H1 (cell line): ENCODE measurements at regions not wholly inside any gene's neighbourhood (a gene's known extent, or its start where the extent isn't known, plus 50 kb on each side); places are given as distances from the start of the nearest gene placed in this dataset.

Experiments used
- CTCF ChIA-PET: fragments of 300-600 bp; sonication (Branson Sonifier 250); formaldehyde crosslinking; loops from one replicate; lab custom pipeline; 2021; ENCODE audit not compliant: partially characterized antibody; lab: Charles Lee
- POLR2A ChIA-PET: fragments of 300-600 bp; sonication (Branson Sonifier 250); formaldehyde crosslinking; loops from one replicate; lab custom pipeline; 2021; ENCODE audit warnings: inconsistent platforms; ENCODE audit not compliant: partially characterized antibody; lab: Charles Lee
- DNase-seq, 2 experiments: peaks; one replicate each; pipeline versions ENCODE4 v3.0.0 to v3.0.0-alpha.2; 2010 to 2022; ENCODE audit warnings: low spot score in 2 of 2, low read depth in 1 of 2, mixed read lengths in 1 of 2
- FAIRE-seq: peaks from 2 replicates; lab custom pipeline; 2011; peaks lifted over from hg19 to GRCh38; lab: Jason Lieb, UNC
- H2AFZ ChIP-seq: 2 replicates; pipeline ENCODE4 v1.8.1; 2012; ENCODE audit warnings: low read length, inconsistent platforms
- H2AK5ac ChIP-seq: 2 replicates; pipeline ENCODE4 v1.6.1; 2013; ENCODE audit warnings: low read depth, low read length
- H2BK120ac ChIP-seq: replicated peaks from 2 replicates; pipeline ENCODE3; 2013; ENCODE audit warnings: low read depth, low read length, inconsistent platforms
- H2BK12ac ChIP-seq: 2 replicates; pipeline ENCODE4 v1.6.1; 2013; ENCODE audit warnings: low read depth, low read length
- H2BK15ac ChIP-seq: 2 replicates; pipeline ENCODE4 v1.6.1; 2013; ENCODE audit warnings: low read length
- H2BK20ac ChIP-seq: 2 replicates; pipeline ENCODE4 v1.6.1; 2013; ENCODE audit warnings: low read length
- H2BK5ac ChIP-seq: 2 replicates; pipeline ENCODE4 v1.6.1; 2013; ENCODE audit warnings: low read depth, low read length
- H3K14ac ChIP-seq: 2 replicates; pipeline ENCODE4 v1.6.1; 2013; ENCODE audit warnings: inconsistent platforms; ENCODE audit not compliant: insufficient read length
- H3K18ac ChIP-seq: 2 replicates; pipeline ENCODE4 v1.6.1; 2013; ENCODE audit warnings: low read length; ENCODE audit errors: extremely low read depth
- H3K23ac ChIP-seq: 2 replicates; pipeline ENCODE4 v1.6.1; 2013; ENCODE audit warnings: inconsistent platforms; ENCODE audit not compliant: insufficient read length
- H3K23me2 ChIP-seq: 2 replicates; pipeline ENCODE4 v1.6.1; 2013; ENCODE audit warnings: low read depth, low read length
- H3K27ac ChIP-seq: 2 replicates; pipeline ENCODE4 v1.6.1; 2011; ENCODE audit warnings: low read depth, low read length, inconsistent platforms
- H3K27me3 ChIP-seq, 4 experiments: replicated peaks in 1 of 4; 1 replicate in 1 of 4; 2 replicates in 3 of 4; pipeline versions ENCODE4 v1.6.1 to v1.8.1; 2011 to 2013; ENCODE audit warnings: low read length in 3 of 4, mild to moderate bottlenecking in 3 of 4, inconsistent platforms in 2 of 4, mixed read lengths in 2 of 4, moderate library complexity in 1 of 4; ENCODE audit not compliant: control insufficient read depth in 3 of 4, insufficient read depth in 3 of 4; ENCODE audit errors: extremely low read depth in 1 of 4
- H3K36me3 ChIP-seq, 4 experiments: 2 replicates each; pipeline versions ENCODE4 v1.6.1 to v1.8.1; 2011 to 2013; ENCODE audit warnings: mild to moderate bottlenecking in 4 of 4, low read length in 3 of 4, moderate library complexity in 2 of 4, control low read depth in 1 of 4, inconsistent platforms in 1 of 4; ENCODE audit not compliant: insufficient read depth in 4 of 4, control insufficient read depth in 2 of 4
- H3K4ac ChIP-seq: replicated peaks from 2 replicates; pipeline ENCODE3; 2013; ENCODE audit warnings: low read length, low read depth, mixed read lengths, inconsistent platforms; ENCODE audit not compliant: insufficient read length
- H3K4me1 ChIP-seq, 4 experiments: replicated peaks in 1 of 4; 1 replicate in 1 of 4; 2 replicates in 3 of 4; pipeline versions ENCODE4 v1.6.1 to v1.8.1; 2011 to 2013; ENCODE audit warnings: low read length in 3 of 4, inconsistent platforms in 2 of 4, mixed read lengths in 1 of 4; ENCODE audit not compliant: insufficient read depth in 4 of 4, control insufficient read depth in 3 of 4
- H3K4me2 ChIP-seq, 2 experiments: 2 replicates each; pipeline versions ENCODE4 v1.6.1 to v1.8.1; 2011 to 2013; ENCODE audit warnings: low read depth in 2 of 2, low read length in 2 of 2, control low read depth in 1 of 2, inconsistent platforms in 1 of 2, mild to moderate bottlenecking in 1 of 2; ENCODE audit not compliant: insufficient read depth in 1 of 2
- H3K4me3 ChIP-seq, 4 experiments: fragments of 200-600, 300-600 bp in 1 of 4; sonication (generic), shearing (Covaris generic), sonication (Bioruptor Twin) in 1 of 4; 2 replicates each; pipeline versions ENCODE4 v1.5.1 to v1.8.1; 2011 to 2016; ENCODE audit warnings: low read length in 4 of 4, low read depth in 3 of 4, control low read depth in 2 of 4, inconsistent platforms in 2 of 4, mild to moderate bottlenecking in 2 of 4, mixed read lengths in 1 of 4, moderate library complexity in 1 of 4; ENCODE audit not compliant: insufficient read depth in 2 of 4; ENCODE audit errors: extremely low read depth in 1 of 4
- H3K56ac ChIP-seq: replicated peaks from 2 replicates; pipeline ENCODE3; 2013; ENCODE audit warnings: low read depth, mild to moderate bottlenecking, mixed read lengths, low read length, inconsistent platforms; ENCODE audit not compliant: insufficient read length
- H3K79me1 ChIP-seq: 2 replicates; pipeline ENCODE4 v1.6.1; 2013; ENCODE audit warnings: low read depth, low read length, control low read depth
- H3K79me2 ChIP-seq, 2 experiments: 2 replicates each; pipeline versions ENCODE4 v1.6.1 to v1.8.1; 2012 to 2013; ENCODE audit warnings: low read length in 2 of 2, mild to moderate bottlenecking in 2 of 2, inconsistent platforms in 1 of 2; ENCODE audit not compliant: insufficient read depth in 2 of 2, control insufficient read depth in 1 of 2
- H3K9ac ChIP-seq, 4 experiments: replicated peaks in 1 of 4; 1 replicate in 1 of 4; 2 replicates in 3 of 4; pipeline versions ENCODE4 v1.6.1 to v1.8.1; 2011 to 2013; ENCODE audit warnings: low read depth in 3 of 4, low read length in 3 of 4, control low read depth in 2 of 4, mild to moderate bottlenecking in 2 of 4, moderate library complexity in 2 of 4, inconsistent platforms in 1 of 4; ENCODE audit errors: extremely low read depth in 1 of 4
- H3K9me3 ChIP-seq, 2 experiments: 2 replicates each; pipeline versions ENCODE4 v1.6.1 to v1.8.1; 2012 to 2013; ENCODE audit warnings: mild to moderate bottlenecking in 2 of 2, moderate library complexity in 2 of 2, control low read depth in 1 of 2, inconsistent platforms in 1 of 2, low read depth in 1 of 2, low read length in 1 of 2, mixed read lengths in 1 of 2; ENCODE audit not compliant: insufficient read depth in 2 of 2
- H4K20me1 ChIP-seq, 2 experiments: replicated peaks in 1 of 2; 2 replicates each; pipeline versions ENCODE3 to v1.8.1; 2011 to 2013; ENCODE audit warnings: inconsistent platforms in 2 of 2, low read length in 2 of 2, mild to moderate bottlenecking in 1 of 2; ENCODE audit not compliant: insufficient read depth in 2 of 2, control insufficient read depth in 1 of 2
- H4K5ac ChIP-seq: 2 replicates; pipeline ENCODE4 v1.6.1; 2013; ENCODE audit warnings: low read length, low read depth, mixed read lengths, inconsistent platforms; ENCODE audit not compliant: insufficient read length
- H4K8ac ChIP-seq: 2 replicates; pipeline ENCODE4 v1.8.0; 2013; ENCODE audit warnings: mild to moderate bottlenecking, moderate library complexity, low read length, inconsistent platforms; ENCODE audit not compliant: insufficient read depth; ENCODE audit errors: extremely low read depth
- H4K91ac ChIP-seq: replicated peaks from 2 replicates; pipeline ENCODE3; 2013; ENCODE audit warnings: low read length, mixed read lengths, inconsistent platforms; ENCODE audit not compliant: insufficient read length
- BCL11A ChIP-seq, 2 experiments: IDR thresholded peaks; one replicate each; pipeline ENCODE4 v1.6.1; 2011; ENCODE audit warnings: low read depth in 2 of 2, low read length in 2 of 2, mild to moderate bottlenecking in 2 of 2
- KDM4A ChIP-seq: IDR thresholded peaks from one replicate; pipeline ENCODE4 v1.7.1; 2012; ENCODE audit warnings: low read depth, mild to moderate bottlenecking, moderate library complexity, low read length, inconsistent platforms; ENCODE audit not compliant: severe bottlenecking
- NRF1 ChIP-seq: IDR thresholded peaks from 2 replicates; pipeline ENCODE4 v1.6.1; 2011; ENCODE audit warnings: mild to moderate bottlenecking, low read depth, low read length, improper control_type of control experiment
- RAD21 ChIP-seq, 2 experiments: IDR thresholded peaks in 1 of 2; conservative IDR thresholded peaks in 1 of 2; 2 replicates each; pipeline ENCODE4 v1.6.1; 2011; ENCODE audit warnings: low read depth in 2 of 2, low read length in 2 of 2, improper control_type of control experiment in 1 of 2, inconsistent platforms in 1 of 2, mild to moderate bottlenecking in 1 of 2, moderate library complexity in 1 of 2
- WGBS, 2 experiments: shearing (Covaris generic) in 1 of 2; methylation state at CpG; one replicate each; pipeline versions ENCODE4 v1.1.6 to v1.1.7; 2013 to 2015; ENCODE audit warnings: low lambda C conversion rate in 2 of 2, mixed read lengths in 2 of 2, inconsistent platforms in 1 of 2, low coverage in 1 of 2, missing lambda C conversion rate in 1 of 2; ENCODE audit not compliant: insufficient replicate concordance in 2 of 2, insufficient coverage in 1 of 2, insufficient read length in 1 of 2; ENCODE audit errors: extremely low coverage in 1 of 2, missing lambda C conversion rate in 1 of 2; 5-methylcytosine and 5-hydroxymethylcytosine counted together

DNA sequence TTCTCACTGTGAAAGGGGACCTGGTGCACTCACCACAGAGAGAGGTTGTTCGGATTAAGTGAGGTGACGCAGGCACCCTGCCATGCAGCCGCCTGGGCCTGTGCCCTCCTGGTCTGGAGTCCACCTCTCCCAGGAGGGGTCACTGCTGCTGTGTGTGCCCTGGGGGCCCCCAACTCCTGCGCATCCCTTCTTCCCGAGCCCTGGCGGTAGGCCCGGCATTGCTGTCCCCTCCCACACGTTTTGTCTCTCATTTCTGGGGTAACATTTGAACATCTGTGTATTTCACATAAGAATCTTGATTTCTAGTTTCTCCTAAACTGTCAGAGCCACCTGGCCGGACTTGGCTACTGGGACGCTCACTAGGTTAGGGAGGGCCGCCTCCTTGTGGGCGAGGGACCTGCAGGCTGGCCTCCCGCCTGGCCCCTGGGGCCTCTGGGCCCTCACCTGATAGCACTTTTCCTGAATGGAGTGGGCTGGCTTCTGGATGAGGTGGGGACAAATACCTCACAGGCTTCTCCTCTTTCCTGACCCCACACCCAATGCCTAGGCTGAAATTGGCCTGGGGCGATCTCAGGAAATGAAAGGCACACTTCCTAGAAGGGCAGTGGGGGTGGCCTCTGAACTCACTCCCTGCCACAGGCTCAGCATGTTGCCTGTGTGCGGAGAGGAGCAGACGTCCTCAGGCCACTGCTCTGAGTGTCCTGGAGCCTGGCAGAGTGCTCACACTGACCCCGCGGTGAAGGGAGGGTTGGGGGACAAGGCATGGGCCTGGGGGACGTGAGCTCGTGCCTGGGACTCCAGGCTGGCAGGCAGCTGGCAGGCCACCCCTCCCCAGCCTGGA lies 104.2 kb upstream of the PRR23E start:
- Histone ChIP-seq H2BK15ac (no peak overlapping the region), H3K79me2 (no peaks in the 10 kb centered on the region), H2BK12ac (no peak overlapping the region), H3K4me1 (peaks cover 0 to 2% (median 0%) of the 10 kb centered on the region in 4 experiments; a peak in 1 of 7 replicates), H4K8ac (peak overlapping the region; percentile 22; the same call in 1 of the 2 replicates), H2AFZ (no peak overlapping the region), H3K4ac (no peak overlapping the region), H3K9me3 (no peaks in the 10 kb centered on the region), H3K14ac (no peak overlapping the region), H3K79me1 (no peaks in the 10 kb centered on the region), H2AK5ac (no peak overlapping the region), H4K20me1 (no peaks in the 10 kb centered on the region), H3K4me3 (no peak overlapping the region), H3K9ac (no peak overlapping the region), H2BK20ac (0 out of 2 replicates have a peak overlapping the region, but pooled peaks have one; percentile 7), H3K4me2 (no peak overlapping the region), H3K23ac (no peak overlapping the region), H3K36me3 (no peaks in the 10 kb centered on the region), H4K5ac (no peak overlapping the region), H3K56ac (no peak overlapping the region), H3K27me3 (no peaks in the 10 kb centered on the region), H3K23me2 (no peaks in the 10 kb centered on the region), H3K27ac (no peak overlapping the region), H3K18ac (no peak overlapping the region), H4K91ac (peak overlapping the region; percentile 80), H2BK120ac (no peak overlapping the region), H2BK5ac (no peak overlapping the region)
- CTCF ChIA-PET, result interaction anchor here (1.0 to 1.1 kb wide), 2 partner anchors 10 to 459 kb away, joined by 3 to 5 read pairs; no protein-coding TSS in a partner anchor
- TF ChIP-seq BCL11A (IDR thresholded peaks at IDR 0.05; ENCODE audit: low read depth in 2 of 2, low read length in 2 of 2) (no peak), RAD21 (IDR thresholded peaks at IDR 0.05 in 1 of 2, conservative IDR thresholded peaks at IDR 0.05 in 1 of 2; ENCODE audit: low read depth in 2 of 2, low read length in 2 of 2) (peak in 1 of 2 experiments; percentile 48; a peak in 1 of 4 replicates), NRF1 (no peak), KDM4A (no peak)
- no peak for FAIRE-seq
- POLR2A ChIA-PET, result no interaction called here
- no peak for DNase-seq
- 84% methylated on average over 20 of the region's 20 CpGs; no CpG with 5 or more reads in 1 of the 2 experiments for WGBS, 2 experiments
